GM19023 (cell line): ENCODE measurements at regions not wholly inside any gene's neighbourhood (a gene's known extent, or its start where the extent isn't known, plus 50 kb on each side); places are given as distances from the start of the nearest gene placed in this dataset.

ENCODE experiments used
- ATAC-seq: cut with Tn5 transposase; IDR thresholded peaks from one replicate; pipeline ENCODE4 v1.9.1; 2021; ENCODE audit warnings: mild to moderate bottlenecking, moderate library complexity; ENCODE audit not compliant: unreplicated experiment

DNA sequence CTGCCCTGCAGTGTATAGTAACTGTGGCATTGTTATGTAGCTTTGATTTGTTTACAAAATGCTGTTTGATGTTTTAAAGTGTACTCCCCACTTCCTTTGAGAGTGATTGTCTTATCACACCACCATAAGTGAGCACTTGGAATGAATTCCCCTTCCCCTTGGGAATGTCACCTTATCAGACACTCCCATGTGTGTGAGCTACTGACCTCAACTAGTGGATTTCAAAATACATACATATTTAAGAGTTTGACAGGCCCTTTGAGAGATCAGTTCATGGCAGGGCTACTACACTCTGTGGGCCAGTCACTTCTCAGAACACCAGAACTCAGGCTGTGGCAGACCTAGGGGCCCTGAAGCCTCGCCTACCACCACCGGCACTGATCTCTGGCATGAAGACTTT, 547.6 kb downstream of the NR2F2 start:
- no peak for ATAC-seq

DNA sequence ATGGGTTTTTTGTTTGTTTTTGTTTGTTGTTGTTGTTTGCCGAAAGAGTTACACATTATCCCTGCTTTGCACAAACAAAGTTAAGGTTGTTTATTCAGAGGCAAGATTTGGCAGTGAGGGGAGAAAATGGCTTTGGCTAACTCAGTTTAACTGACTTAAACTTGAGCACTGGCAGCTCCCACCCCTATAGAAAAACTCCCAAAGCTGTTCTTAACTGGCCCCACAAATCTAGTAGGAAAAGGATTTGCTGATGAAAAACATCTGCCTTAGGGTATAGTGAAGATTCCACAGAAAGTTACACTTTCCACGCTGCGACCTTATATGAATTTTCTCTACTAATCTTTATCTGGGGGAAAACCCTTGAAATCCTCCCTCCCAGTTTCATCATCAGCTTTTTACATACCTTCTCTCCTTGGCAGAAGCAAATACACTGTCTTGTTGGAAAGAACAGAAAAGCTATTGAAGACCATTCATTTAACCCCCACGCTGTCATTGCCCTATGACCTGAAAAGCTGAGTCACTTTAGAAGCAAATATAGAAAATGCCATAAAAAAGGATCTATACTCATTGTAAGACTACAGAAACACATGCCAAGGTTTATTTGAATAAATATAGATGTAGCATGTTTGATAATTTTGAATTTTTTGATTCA, 551.7 kb downstream of the NR2F2 start:
- no peak for ATAC-seq

GRCh38 chr15:96887730-96888129, 557.2 kb downstream of the NR2F2 start:
- ATAC-seq: no peak

DNA sequence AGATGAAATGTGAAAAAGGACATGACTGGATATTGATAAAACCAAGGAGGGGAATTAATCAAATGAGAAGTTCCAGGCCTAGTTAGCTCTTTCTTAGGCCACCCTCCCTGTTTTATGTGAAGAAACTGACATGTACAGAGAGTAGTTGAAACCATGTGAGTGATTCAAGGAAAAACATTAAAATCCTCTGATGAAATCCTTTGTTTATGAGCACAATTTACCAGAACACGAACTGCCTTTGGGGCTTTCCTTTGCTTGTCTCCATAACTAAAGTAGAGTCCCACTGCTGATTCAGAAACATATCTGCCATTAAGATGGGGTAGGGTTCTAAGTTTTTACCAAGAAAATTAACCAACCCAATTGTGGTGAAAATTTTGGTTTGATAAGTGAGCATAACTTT, 558.3 kb downstream of the NR2F2 start:
- ATAC-seq: no peak

DNA sequence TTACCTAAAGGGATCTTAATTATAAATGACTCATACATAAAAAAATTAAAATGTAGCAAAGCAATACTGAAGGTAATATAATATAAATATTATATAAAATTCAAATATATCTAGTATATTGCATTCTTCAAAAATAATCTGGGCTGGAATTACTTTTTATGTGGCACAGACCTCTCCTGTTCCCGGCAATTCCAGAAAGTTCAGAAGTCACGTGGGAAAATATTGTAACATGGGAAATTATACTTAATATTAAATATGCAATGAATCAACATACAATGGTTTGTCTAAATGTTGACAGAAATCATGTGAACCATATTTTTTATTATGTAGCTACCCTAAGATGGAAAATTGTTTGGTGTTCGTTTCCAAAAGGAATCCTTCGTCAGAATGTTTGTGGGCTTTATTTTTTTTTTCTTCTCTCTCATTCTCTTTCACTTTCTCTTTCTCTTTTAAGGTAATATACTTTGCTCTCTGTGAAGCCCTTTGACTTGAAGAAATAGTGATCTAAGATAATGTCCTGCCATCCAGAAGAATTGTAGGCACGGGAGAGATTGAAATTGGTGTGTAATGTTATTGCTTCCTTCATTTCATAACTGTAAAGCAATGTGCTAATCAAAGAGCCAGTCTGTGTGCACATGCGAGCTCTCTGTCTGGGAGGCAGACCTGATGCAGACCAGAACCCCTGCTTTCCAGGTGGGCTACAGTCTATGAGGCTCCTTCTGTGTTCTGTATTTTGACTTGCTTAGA, 559.4 kb downstream of the NR2F2 start:
- ATAC-seq: no peak

DNA sequence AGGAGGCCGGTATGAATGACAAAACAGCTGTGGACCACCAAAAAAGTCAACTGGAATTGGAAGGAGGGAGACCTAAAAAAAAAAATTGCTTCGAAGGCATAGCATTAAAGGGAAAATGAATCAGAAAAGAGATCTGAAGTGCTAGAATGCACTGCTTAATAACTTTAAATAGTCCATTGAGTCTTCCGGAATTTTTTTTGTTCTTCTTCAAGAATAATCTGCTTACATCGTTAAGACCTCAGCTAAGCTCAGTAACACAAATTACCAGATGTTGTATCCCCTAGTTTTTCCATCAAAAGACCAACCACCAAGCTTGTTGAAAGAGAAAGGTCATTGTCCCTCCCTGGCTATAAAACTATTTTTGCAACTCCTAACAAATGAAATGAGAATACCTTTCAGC, 560.5 kb downstream of the NR2F2 start:
- ATAC-seq: no peak

GRCh38 chr15:96893159-96893906, 562.8 kb downstream of the NR2F2 start:
- no peak for ATAC-seq

GRCh38 chr15:96894659-96895058, 564.2 kb downstream of the NR2F2 start:
- ATAC-seq: no peak

GRCh38 chr15:96896766-96897165, 566.3 kb downstream of the NR2F2 start:
- ATAC-seq: no peak

DNA sequence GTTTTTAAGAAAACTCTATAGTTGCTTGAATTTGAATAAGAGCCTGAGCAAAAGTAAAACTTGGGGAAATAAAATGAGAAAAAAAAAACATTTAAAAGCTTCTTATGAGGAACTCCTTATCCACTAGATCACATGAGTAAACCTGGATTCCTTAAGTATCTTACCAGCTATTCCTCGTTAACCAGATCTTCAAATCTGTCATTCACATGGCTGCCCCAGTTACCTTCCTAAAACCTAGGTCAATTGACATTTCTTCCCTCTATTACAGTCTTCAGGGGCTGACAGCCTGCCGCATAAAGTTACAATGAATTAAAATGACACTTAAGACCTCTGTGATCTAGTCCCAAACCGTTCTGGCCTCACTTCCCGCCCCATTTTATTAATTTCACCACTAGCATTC, 583.6 kb downstream of the NR2F2 start:
- no peak for ATAC-seq

- no peak for ATAC-seq
These were observed 586.2 kb downstream of the NR2F2 start for GRCh38 chr15:96916750-96917149.

DNA sequence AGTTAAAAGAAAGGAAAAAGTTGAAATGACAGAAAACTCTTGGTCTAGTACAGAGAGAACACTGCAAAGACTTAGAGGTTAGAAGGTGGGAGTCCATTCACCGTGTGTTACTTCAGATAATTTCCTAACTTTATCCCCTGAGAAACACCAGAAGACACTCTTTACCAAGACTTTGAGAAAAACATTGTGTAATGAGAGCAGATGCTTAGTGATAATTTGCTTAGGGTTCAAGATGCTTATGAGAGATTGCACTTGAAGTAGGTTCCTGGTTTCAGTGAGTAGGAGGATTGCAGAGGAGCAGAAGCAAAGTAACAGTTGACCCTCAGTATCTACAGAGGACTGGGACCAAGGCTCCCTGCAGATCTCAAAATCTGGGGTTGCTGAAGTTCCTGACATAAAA, 594.1 kb downstream of the NR2F2 start:
- ATAC-seq: no peak

DNA sequence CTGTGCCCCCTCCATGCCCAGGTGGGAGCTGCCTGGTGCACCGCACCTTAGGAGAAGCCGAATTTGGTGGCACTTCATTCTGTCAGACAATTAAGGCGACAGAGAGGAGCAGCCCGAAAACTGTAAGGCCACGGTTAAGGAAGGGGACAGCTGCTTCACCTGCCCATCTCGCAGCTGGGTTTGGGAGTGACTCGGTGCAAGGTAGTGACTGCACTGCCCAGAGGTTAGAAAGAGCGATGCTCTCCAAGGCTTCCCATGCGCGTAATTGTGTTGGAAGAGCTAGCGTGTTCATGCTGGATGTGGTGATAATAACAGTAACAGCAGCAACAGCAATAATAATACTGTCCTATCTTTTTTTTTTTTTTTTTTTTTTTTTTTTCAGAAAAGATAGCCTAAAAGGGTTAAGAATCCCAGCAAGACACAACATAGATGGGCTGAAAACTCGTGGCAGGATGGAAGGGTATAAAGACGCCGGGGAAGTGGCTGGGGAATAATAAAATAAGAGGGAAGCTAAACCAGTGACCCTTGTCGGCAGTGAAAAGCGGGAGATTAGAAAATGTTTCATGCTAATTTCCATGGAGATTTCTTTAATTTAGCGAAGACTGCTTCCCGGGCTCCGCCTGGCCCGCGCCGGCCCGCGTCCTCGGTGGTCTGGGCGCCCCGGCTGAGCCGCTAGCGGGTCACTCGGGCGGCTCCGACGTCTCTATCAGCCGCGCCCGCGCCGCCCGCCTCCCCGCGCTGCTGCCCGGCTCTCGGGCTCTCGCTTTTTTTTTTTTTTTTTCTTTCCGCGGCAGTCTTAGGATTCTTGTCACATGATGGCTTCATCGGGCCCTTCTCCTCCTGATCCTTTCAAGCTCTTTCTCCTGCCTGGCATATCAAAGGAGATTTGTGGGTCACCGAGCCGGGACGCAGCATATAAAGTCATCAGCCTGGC, 617.1 kb downstream of the NR2F2 start:
- no peak for ATAC-seq

GRCh38 chr15:96948981-96949380, 618.5 kb downstream of the NR2F2 start:
- ATAC-seq: no peak

- no peak for ATAC-seq
These were observed 628.2 kb downstream of the NR2F2 start for GRCh38 chr15:96958721-96959120.

- ATAC-seq: no peak
These were observed 629.0 kb downstream of the NR2F2 start for GRCh38 chr15:96959501-96959900.

DNA sequence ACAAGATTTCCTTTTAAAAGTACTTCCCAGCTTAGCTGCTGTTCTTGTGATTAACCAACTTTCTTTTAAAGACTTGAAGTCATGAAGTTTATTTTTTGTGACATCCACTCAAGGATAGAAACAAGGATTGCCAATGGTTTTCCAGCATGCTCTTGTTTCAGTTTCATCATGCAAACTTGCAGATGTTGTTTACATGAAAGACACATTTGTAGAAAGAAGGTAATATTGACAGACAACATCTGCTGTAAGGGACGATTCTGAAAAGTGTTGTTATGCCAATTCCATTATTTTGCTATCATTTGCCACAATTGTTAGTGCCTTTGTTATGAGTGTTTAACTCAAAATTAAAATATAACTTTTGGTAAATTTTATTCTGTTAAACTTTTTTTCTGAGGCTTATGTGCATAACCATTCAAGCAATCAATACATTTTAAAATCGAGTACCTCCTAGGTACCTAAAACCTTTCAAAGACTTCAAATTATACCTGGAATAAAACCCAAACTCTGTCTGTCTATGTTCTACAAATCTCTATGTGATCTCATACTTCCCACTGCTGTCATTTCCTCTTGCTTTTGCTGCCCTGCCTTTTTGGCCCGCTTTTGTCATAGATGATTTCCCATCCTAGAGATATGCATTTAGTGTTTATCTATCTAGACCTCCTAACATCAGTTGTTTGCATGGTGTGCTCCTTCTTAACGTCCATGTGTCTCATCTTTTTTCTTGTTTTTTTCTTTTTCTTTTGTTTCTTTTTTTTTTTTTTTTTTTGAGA, 630.4 kb downstream of the NR2F2 start:
- no peak for ATAC-seq

- no peak for ATAC-seq
These were observed 636.1 kb downstream of the NR2F2 start for GRCh38 chr15:96966554-96966953.

GRCh38 chr15:96969732-96970710, 639.5 kb downstream of the NR2F2 start:
- ATAC-seq: no peak
